ENCODE measurements at regions not wholly inside any gene's neighbourhood (a gene's known extent, or its start where the extent isn't known, plus 50 kb on each side); places are given as distances from the start of the nearest gene placed in this dataset.

DNA sequence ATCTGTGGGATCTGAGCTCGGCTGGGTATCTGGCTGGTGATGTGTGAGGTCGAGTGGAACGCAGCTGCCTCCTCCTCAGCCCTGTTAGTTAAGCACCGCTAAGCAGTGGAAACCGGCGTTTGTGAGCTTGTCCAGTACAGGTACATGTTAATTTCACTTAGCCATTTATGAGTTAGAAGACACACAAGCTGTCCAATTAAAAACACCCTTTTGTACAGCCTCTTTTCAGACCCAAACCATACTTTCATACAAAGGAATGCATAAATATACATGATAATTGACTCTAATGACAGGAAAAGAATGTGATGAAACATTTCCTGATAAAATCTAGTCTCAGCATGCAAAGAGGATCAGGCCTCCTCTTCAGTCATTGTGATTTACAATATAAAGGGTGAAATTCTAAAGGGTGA is 163.6 kb upstream of the FAT1 start:
- TF ChIP-seq SIN3A (conservative IDR thresholded peaks at IDR 0.05 in 1 of 2, IDR thresholded peaks at IDR 0.05 in 1 of 2; ENCODE audit: low read depth in 1 of 2, low read length in 2 of 2): no peak
- no peak for TF ChIP-seq CEBPB (IDR thresholded peaks at IDR 0.05; ENCODE audit: low read depth, low read length)
- TF ChIP-seq, protein P1, sequence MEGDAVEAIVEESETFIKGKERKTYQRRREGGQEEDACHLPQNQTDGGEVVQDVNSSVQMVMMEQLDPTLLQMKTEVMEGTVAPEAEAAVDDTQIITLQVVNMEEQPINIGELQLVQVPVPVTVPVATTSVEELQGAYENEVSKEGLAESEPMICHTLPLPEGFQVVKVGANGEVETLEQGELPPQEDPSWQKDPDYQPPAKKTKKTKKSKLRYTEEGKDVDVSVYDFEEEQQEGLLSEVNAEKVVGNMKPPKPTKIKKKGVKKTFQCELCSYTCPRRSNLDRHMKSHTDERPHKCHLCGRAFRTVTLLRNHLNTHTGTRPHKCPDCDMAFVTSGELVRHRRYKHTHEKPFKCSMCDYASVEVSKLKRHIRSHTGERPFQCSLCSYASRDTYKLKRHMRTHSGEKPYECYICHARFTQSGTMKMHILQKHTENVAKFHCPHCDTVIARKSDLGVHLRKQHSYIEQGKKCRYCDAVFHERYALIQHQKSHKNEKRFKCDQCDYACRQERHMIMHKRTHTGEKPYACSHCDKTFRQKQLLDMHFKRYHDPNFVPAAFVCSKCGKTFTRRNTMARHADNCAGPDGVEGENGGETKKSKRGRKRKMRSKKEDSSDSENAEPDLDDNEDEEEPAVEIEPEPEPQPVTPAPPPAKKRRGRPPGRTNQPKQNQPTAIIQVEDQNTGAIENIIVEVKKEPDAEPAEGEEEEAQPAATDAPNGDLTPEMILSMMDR (IDR thresholded peaks at IDR 0.05; ENCODE audit: control extremely low read depth in 1 of 3, insufficient read depth in 1 of 3, low read depth in 1 of 3, low read length in 3 of 3): no peak
- no peak for TF ChIP-seq YY1 (IDR thresholded peaks at IDR 0.05; ENCODE audit: low read depth, low read length)
- no peak for TF ChIP-seq TCF12 (IDR thresholded peaks at IDR 0.05; ENCODE audit: low read depth, low read length)
- TF ChIP-seq MAFK (IDR thresholded peaks at IDR 0.05; ENCODE audit: low read depth, low read length): no peak

Data from H1 (cell line).